ENCODE measurements at regions not wholly inside any gene's neighbourhood (a gene's known extent, or its start where the extent isn't known, plus 50 kb on each side); places are given as distances from the start of the nearest gene placed in this dataset.
"Not testable (repeated sequence)": the region's sequence is repeated elsewhere in the genome, so short reads cannot be mapped to it uniquely, and the experiment has no call there.

GRCh38 chr9:40196803-40197202 is 841.3 kb downstream of the SPATA31A1 start:
- TF ChIP-seq POLR2A, CTCF (IDR thresholded peaks at IDR 0.05): not testable (repeated sequence)

Measured in heart left ventricle (tissue), 13 donors.